Nephron progenitor cell (in vitro differentiated cells): ENCODE measurements at regions not wholly inside any gene's neighbourhood (a gene's known extent, or its start where the extent isn't known, plus 50 kb on each side); places are given as distances from the start of the nearest gene placed in this dataset.

Experiments used
- DNase-seq: peaks from one replicate; pipeline ENCODE4 v3.0.0; 2021
- H3K27ac Mint-ChIP-seq: 2 replicates; pipeline ENCODE4 v1.8.0; 2021; ENCODE audit warnings: mild to moderate bottlenecking, moderate library complexity, mixed read lengths
- H3K27me3 Mint-ChIP-seq: 2 replicates; pipeline ENCODE4 v1.8.0; 2021; ENCODE audit warnings: mild to moderate bottlenecking, low read depth, mixed read lengths; ENCODE audit not compliant: poor library complexity
- H3K36me3 Mint-ChIP-seq: 2 replicates; pipeline ENCODE4 v1.8.0; 2021; ENCODE audit warnings: low read depth, mixed read lengths
- H3K4me1 Mint-ChIP-seq: 2 replicates; pipeline ENCODE4 v1.8.0; 2021; ENCODE audit warnings: mixed read lengths
- H3K4me3 Mint-ChIP-seq: 2 replicates; pipeline ENCODE4 v1.8.0; 2021; ENCODE audit warnings: mild to moderate bottlenecking, moderate library complexity, mixed read lengths
- H3K9me3 Mint-ChIP-seq: 2 replicates; pipeline ENCODE4 v1.8.0; 2021; ENCODE audit warnings: mild to moderate bottlenecking, moderate library complexity, mixed read lengths
- TF ChIP-seq, protein P1 (sequence below): fragments of 200-600 bp; sonication (generic); IDR thresholded peaks from 2 replicates; pipeline ENCODE4 v1.5.0; 2021; ENCODE audit warnings: antibody characterized with exemption

DNA sequence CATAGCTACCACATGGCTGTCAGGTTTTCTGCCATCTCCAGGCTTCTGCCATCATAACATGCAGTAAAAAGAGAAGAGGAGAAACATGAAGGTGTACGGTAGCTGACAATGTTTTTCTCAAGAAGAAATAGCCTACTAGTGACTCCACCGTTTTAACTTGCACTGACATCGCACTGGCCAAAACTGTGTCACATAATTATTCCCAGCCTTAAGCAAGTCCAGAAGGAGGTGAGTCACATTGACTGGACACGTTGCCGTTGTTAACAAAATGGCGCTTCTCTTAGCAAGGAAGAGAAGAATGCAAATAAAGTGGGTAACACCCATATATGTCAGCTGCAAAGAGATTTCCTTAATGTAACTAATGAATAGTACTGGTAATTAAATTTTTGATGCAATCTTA lies 810.4 kb upstream of the SLC10A2 start:
- Mint-ChIP-seq H3K27ac (no peak overlapping the region), H3K4me3 (no peak overlapping the region), H3K9me3 (no peaks in the 10 kb centered on the region), H3K36me3 (no peaks in the 10 kb centered on the region), H3K4me1 (no peaks in the 10 kb centered on the region), H3K27me3 (no peaks in the 10 kb centered on the region)
- DNase-seq: no peak
- TF ChIP-seq, protein P1, sequence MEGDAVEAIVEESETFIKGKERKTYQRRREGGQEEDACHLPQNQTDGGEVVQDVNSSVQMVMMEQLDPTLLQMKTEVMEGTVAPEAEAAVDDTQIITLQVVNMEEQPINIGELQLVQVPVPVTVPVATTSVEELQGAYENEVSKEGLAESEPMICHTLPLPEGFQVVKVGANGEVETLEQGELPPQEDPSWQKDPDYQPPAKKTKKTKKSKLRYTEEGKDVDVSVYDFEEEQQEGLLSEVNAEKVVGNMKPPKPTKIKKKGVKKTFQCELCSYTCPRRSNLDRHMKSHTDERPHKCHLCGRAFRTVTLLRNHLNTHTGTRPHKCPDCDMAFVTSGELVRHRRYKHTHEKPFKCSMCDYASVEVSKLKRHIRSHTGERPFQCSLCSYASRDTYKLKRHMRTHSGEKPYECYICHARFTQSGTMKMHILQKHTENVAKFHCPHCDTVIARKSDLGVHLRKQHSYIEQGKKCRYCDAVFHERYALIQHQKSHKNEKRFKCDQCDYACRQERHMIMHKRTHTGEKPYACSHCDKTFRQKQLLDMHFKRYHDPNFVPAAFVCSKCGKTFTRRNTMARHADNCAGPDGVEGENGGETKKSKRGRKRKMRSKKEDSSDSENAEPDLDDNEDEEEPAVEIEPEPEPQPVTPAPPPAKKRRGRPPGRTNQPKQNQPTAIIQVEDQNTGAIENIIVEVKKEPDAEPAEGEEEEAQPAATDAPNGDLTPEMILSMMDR: no peak

DNA sequence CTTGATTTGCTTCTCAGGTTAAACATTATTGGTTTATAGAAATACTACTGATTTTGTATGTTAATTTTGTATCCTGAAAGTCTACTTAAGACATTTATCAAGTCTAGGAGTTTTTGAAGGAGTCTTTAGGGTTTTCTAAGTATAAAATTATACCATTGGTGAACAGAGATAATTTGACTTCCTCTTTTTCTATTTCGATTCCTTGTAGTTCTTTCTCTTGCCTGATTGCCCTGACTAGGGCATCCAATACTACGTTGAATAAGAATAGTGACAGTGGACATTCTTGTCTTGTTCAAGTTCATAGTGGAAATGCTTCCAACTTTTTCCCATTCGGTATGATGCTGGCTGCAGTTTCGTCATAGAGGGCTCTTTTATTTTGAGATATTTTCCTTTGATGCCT lies 807.5 kb upstream of the SLC10A2 start:
- no peak for DNase-seq
- Mint-ChIP-seq H3K36me3 (no peaks in the 10 kb centered on the region), H3K27ac (no peak overlapping the region), H3K27me3 (no peaks in the 10 kb centered on the region), H3K4me3 (no peak overlapping the region), H3K9me3 (no peaks in the 10 kb centered on the region), H3K4me1 (no peaks in the 10 kb centered on the region)
- TF ChIP-seq, protein P1: no peak

DNA sequence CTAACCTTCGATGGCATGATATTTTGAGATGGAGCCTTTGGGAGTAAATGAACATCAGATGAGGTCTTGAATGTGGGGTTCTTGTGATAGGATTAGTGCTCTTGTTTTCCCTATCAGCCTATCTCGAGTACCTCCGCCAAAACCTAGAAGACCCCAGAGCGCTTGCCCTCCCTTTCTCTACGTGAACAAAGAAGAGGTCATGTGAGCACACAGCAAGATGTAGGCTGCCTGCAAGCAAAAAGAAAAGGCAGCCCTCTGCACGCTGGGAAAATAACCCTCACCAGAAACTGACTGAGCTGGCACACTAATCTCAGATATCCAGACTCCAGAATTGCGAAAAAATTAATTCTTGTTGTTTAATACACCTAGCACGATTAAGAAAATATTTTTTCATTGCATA lies 799.8 kb upstream of the SLC10A2 start:
- Mint-ChIP-seq H3K4me1 (no peaks in the 10 kb centered on the region), H3K4me3 (no peak overlapping the region), H3K27me3 (no peaks in the 10 kb centered on the region), H3K36me3 (no peaks in the 10 kb centered on the region), H3K27ac (no peak overlapping the region), H3K9me3 (no peaks in the 10 kb centered on the region)
- TF ChIP-seq, protein P1: no peak
- no peak for DNase-seq

DNA sequence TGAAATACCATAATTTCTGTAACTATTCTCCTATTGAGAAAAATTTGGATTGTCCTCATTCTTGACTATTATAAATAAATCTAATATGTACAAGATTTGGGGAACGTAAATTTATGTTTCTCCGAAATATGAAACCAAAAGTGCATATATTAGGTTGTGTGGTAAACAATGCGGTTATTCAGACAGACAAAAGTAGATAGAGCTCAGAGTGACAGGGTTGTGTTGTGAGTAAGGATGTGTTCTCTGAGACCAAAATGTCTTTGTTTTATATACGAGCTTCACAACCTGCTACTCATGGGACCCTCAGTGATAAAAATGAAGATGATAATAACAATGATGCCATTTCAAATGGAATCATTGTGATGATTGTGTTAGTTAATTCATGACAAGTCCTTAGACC lies 796.3 kb upstream of the SLC10A2 start:
- DNase-seq: no peak
- no peaks in the 10 kb centered on the region for H3K4me1 Mint-ChIP-seq
- H3K27me3 Mint-ChIP-seq: no peaks in the 10 kb centered on the region
- TF ChIP-seq, protein P1: no peak
- H3K4me3 Mint-ChIP-seq: no peak overlapping the region
- H3K27ac Mint-ChIP-seq: no peak overlapping the region
- H3K36me3 Mint-ChIP-seq: no peaks in the 10 kb centered on the region
- no peaks in the 10 kb centered on the region for H3K9me3 Mint-ChIP-seq

DNA sequence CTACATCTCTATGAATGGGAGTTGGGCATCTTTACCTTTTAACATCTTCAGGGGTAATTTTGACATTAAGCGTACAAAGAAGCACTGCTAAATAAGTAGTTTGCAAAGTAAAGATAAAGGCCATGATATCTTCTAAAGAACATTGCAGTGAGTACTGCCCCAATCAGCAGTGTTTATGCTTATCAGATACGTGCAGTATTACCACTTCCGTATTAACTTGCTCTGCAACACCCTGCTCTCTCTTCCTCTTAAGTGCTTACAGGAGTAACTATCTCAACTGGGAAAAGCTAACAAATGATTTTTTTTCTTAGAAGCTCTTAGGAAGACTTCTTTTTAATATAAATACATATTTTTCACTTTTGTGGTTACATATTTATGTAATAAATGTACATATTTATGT lies 793.7 kb upstream of the SLC10A2 start:
- TF ChIP-seq, protein P1: no peak
- H3K9me3 Mint-ChIP-seq: no peaks in the 10 kb centered on the region
- H3K27me3 Mint-ChIP-seq: peaks cover 4% of the 10 kb centered on the region
- H3K27ac Mint-ChIP-seq: no peak overlapping the region
- DNase-seq: no peak
- H3K36me3 Mint-ChIP-seq: no peaks in the 10 kb centered on the region
- H3K4me1 Mint-ChIP-seq: no peaks in the 10 kb centered on the region
- no peak overlapping the region for H3K4me3 Mint-ChIP-seq

DNA sequence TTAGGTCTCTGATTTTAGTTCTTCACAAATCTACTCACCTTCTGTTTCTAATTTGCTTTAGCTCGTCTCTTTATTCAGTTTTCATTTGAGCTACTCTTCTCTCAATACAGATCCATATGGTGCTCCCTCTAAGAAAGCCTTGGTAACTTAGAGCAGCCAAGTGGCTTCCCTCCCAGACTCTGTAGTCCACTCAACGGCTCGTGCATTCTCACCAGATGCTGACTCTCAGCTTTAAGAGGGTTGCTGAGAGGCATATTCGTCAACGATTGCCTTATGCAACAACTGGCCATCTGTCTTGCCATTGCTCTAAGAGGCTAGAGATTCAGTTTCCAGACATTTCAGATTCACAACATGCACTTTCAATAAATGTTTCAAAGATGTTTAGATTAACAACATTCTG lies 785.8 kb upstream of the SLC10A2 start:
- H3K9me3 Mint-ChIP-seq: no peaks in the 10 kb centered on the region
- TF ChIP-seq, protein P1: no peak
- no peak overlapping the region for H3K4me3 Mint-ChIP-seq
- peaks cover 8% of the 10 kb centered on the region for H3K27me3 Mint-ChIP-seq
- H3K36me3 Mint-ChIP-seq: no peaks in the 10 kb centered on the region
- no peaks in the 10 kb centered on the region for H3K4me1 Mint-ChIP-seq
- H3K27ac Mint-ChIP-seq: no peak overlapping the region
- no peak for DNase-seq
